ENCODE measurements at regions not wholly inside any gene's neighbourhood (a gene's known extent, or its start where the extent isn't known, plus 50 kb on each side); places are given as distances from the start of the nearest gene placed in this dataset.

DNA sequence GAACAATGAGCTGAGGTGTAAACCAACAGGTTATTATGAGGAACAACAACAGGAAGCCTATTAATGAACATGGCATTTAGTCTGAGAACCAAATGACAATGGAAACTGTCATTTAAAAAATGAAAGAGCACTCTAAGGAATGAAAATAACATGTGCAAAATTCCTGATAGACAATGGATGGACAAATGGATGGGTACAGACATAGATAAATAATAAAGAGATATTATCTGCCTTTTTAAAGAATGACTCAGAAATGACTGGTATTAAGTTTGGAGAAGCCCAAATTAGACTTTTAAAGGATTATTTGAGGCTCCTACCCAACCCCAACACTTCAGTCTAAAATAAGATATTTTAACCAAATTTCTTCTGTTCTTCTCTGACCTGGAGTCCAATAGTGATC lies 650.5 kb upstream of the ZNF385D start:
- no peak for TF ChIP-seq NBN (conservative IDR thresholded peaks at IDR 0.05)
- TF ChIP-seq, protein P1, sequence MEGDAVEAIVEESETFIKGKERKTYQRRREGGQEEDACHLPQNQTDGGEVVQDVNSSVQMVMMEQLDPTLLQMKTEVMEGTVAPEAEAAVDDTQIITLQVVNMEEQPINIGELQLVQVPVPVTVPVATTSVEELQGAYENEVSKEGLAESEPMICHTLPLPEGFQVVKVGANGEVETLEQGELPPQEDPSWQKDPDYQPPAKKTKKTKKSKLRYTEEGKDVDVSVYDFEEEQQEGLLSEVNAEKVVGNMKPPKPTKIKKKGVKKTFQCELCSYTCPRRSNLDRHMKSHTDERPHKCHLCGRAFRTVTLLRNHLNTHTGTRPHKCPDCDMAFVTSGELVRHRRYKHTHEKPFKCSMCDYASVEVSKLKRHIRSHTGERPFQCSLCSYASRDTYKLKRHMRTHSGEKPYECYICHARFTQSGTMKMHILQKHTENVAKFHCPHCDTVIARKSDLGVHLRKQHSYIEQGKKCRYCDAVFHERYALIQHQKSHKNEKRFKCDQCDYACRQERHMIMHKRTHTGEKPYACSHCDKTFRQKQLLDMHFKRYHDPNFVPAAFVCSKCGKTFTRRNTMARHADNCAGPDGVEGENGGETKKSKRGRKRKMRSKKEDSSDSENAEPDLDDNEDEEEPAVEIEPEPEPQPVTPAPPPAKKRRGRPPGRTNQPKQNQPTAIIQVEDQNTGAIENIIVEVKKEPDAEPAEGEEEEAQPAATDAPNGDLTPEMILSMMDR (CRISPR knock-in tag; IDR thresholded peaks at IDR 0.05), result no peak
- TF ChIP-seq POLR2A (IDR thresholded peaks at IDR 0.05; ENCODE audit: insufficient read depth in 1 of 2, low read depth in 2 of 2, low read length in 2 of 2), result no peak
- no peak for TF ChIP-seq RORA (CRISPR knock-in tag; IDR thresholded peaks at IDR 0.05)
- TF ChIP-seq, protein P2, sequence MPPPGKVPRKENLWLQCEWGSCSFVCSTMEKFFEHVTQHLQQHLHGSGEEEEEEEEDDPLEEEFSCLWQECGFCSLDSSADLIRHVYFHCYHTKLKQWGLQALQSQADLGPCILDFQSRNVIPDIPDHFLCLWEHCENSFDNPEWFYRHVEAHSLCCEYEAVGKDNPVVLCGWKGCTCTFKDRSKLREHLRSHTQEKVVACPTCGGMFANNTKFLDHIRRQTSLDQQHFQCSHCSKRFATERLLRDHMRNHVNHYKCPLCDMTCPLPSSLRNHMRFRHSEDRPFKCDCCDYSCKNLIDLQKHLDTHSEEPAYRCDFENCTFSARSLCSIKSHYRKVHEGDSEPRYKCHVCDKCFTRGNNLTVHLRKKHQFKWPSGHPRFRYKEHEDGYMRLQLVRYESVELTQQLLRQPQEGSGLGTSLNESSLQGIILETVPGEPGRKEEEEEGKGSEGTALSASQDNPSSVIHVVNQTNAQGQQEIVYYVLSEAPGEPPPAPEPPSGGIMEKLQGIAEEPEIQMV (CRISPR knock-in tag; IDR thresholded peaks at IDR 0.05; ENCODE audit: low read depth), result no peak
- no peak for TF ChIP-seq GABPA (IDR thresholded peaks at IDR 0.05; ENCODE audit: low read depth, low read length)
- no peak for TF ChIP-seq GABPA (CRISPR knock-in tag; IDR thresholded peaks at IDR 0.05; ENCODE audit: low read depth)

Data from HepG2 (cell line).